Omental fat pad (tissue), 3 donors: ENCODE measurements at regions not wholly inside any gene's neighbourhood (a gene's known extent, or its start where the extent isn't known, plus 50 kb on each side); places are given as distances from the start of the nearest gene placed in this dataset.

ENCODE experiments used
- ATAC-seq: fragments of 150-250 bp; one replicate; pipeline ENCODE4 v1.9.1; 2016; ENCODE audit warnings: mild to moderate bottlenecking, moderate library complexity; ENCODE audit not compliant: low FRiP score
- DNase-seq: peaks from one replicate; pipeline ENCODE4 v3.0.0-alpha.2; 2019; ENCODE audit warnings: low spot score
- TF ChIP-seq, protein P1 (sequence below), 3 donors: fragments of 450-650 bp; IDR thresholded peaks; one replicate each; pipeline ENCODE4 v1.5.1; 2016 to 2017; ENCODE audit warnings: antibody characterized with exemption in 3 of 3, mild to moderate bottlenecking in 3 of 3, moderate library complexity in 2 of 3

DNA sequence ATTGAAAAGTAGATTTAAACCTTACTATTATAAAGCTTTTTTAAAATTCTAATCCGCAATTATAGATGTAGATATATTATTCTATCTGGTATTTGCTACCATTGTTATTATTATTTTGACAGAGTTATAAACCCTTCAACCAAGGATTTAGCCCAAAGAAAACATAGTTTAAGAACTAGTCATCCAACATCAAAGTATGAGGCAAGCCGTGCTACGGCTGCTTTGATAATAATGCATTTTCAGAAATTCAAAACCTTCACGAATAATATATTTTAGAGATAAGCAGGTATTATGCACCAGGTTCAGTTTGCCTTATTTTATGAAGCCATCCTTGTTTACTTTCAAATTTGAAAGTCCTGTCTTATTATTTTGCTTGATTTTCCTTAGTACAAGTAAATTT is 1501.7 kb downstream of the RAPGEF2 start:
- ATAC-seq: no peak
- no peak for DNase-seq
- TF ChIP-seq, protein P1, sequence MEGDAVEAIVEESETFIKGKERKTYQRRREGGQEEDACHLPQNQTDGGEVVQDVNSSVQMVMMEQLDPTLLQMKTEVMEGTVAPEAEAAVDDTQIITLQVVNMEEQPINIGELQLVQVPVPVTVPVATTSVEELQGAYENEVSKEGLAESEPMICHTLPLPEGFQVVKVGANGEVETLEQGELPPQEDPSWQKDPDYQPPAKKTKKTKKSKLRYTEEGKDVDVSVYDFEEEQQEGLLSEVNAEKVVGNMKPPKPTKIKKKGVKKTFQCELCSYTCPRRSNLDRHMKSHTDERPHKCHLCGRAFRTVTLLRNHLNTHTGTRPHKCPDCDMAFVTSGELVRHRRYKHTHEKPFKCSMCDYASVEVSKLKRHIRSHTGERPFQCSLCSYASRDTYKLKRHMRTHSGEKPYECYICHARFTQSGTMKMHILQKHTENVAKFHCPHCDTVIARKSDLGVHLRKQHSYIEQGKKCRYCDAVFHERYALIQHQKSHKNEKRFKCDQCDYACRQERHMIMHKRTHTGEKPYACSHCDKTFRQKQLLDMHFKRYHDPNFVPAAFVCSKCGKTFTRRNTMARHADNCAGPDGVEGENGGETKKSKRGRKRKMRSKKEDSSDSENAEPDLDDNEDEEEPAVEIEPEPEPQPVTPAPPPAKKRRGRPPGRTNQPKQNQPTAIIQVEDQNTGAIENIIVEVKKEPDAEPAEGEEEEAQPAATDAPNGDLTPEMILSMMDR (IDR thresholded peaks at IDR 0.05): no peak

DNA sequence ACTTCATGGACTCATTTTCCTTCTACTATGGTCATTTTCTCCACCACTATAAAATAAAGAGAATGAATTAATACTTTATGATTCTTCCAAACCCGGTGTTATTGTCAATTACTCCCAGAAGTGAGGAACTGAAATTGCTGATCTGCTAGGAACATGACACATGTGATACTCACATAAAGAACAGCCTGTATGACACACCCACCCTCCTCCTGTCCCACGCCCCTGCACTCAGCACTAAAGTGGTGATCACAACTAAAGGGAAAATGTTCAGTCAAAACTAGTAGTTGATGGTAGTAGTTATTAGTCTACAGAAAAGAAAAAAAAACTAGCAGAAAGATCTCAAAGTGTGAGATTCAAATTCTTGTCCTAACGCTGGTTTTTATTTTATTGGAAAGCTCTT is 1508.3 kb downstream of the RAPGEF2 start:
- no peak for ATAC-seq
- DNase-seq: no peak
- TF ChIP-seq, protein P1 (IDR thresholded peaks at IDR 0.05): no peak

DNA sequence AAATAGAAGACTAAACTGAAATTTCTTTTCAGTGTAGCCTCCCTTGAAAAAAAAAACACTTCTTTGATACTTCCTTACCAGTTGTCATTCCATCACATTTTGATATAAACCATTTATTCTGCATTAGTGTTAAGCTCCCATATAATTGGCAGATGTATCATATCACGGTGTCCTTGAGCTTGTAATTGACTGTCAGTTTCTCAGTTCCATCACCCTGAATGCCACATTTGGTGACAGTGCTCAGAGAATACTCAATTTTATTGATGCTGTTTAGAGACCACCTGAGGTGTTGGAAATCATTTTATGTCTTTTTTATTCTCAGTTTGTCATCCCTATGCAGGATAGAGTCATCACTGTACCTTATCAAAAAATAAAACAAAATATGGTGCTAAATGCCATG is 1528.2 kb downstream of the RAPGEF2 start:
- DNase-seq: no peak
- TF ChIP-seq, protein P1 (IDR thresholded peaks at IDR 0.05): no peak
- no peak for ATAC-seq

DNA sequence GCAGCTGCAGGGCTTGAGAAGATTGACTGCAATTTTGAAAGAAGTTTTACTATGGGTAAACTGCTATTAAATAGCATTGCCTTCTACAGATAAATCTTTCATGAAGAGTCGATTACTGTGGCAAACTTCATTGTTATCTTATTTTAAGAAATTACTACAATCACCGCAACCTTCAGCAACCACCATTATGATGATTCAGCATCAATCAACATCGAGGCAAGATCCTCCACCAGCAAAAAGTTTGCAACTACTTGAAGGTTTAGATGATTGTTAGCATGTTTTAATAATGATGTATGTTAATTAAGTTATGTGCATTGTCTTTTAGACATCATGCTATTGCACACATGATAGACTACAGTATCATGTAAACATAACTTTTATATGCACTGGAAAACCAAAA is 1511.0 kb downstream of the FSTL5 start:
- TF ChIP-seq, protein P1 (IDR thresholded peaks at IDR 0.05): no peak
- ATAC-seq (no peak), DNase-seq (no peak)

DNA sequence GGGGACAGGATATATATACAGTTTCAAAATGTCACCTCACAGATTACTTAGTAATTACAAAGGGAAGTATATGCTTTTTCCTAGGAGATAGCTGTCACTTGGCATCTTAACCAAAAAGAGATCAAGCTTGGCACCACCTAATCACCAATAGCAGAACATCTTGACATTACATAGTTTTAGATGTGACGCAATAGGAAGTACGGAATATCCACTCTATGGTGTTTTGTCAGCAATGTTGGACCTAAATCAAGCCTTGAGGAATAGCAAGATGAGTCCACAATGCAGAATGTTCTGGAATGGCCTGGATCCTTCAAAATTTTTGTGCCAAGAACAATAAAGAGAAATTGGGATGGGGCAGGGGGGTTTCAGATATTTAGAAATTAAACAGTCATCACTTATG is 1488.2 kb downstream of the FSTL5 start:
- TF ChIP-seq, protein P1 (IDR thresholded peaks at IDR 0.05): no peak
- no peak for DNase-seq
- ATAC-seq: no peak

DNA sequence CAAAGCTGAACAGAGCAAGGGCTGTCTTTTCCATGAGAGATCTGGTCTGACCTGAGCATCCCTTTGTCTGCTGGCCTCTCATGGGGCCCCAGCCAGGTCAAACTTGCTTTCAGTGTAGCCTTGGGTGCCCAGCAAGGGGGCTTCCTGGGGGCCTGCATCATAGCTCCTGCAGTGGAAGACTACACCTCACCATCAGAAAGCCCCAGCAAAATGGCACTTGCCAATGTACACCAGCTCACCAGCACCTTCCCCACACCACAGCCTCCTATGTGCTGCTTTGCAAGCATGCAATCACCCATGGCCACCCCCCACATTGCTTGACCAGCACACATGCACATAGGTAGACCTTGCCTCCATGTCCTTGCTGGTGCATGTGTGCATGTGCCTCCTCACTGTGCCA is 1478.1 kb downstream of the FSTL5 start:
- TF ChIP-seq, protein P1 (IDR thresholded peaks at IDR 0.05): no peak
- no peak for ATAC-seq
- DNase-seq: no peak

DNA sequence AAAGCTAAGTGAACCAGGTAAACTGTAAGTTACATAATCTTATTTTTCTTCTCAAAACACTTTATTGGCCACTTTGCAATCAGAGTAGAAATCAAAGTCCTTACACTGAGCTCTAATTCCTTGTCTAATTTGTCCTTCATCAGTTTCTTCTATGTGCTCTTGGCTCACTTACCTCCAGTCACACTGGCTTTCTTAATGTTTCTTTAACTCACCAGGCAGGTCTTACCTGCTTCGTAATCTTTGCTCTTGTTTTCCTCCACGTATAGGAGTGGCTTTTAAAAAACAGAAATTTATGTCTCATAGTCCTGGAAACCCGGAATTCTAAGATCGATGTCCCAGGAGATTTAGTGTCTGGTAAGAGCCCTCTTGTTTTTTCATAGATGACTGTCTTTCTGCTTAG is 1462.1 kb downstream of the FSTL5 start:
- DNase-seq (no peak), ATAC-seq (no peak)
- TF ChIP-seq, protein P1 (IDR thresholded peaks at IDR 0.05): no peak
